SK-N-SH treated with all-trans-retinoic acid at 6 μM for 48 hours (cell line): ENCODE measurements at regions not wholly inside any gene's neighbourhood (a gene's known extent, or its start where the extent isn't known, plus 50 kb on each side); places are given as distances from the start of the nearest gene placed in this dataset.

ENCODE experiments used
- ATAC-seq: fragments of 200-7000 bp; cut with Tn5 transposase; 3 replicates; pipeline ENCODE4 v1.9.1; 2020; ENCODE audit warnings: mild to moderate bottlenecking, moderate library complexity
- ARNTL ChIP-seq: fragments of 450-650 bp; formaldehyde crosslinking; IDR thresholded peaks from 2 replicates; pipeline ENCODE4 v1.5.0; 2020; ENCODE audit warnings: low read depth, mild to moderate bottlenecking, moderate library complexity, borderline replicate concordance
- BACH2 ChIP-seq: fragments of 250-450 bp; sonication (Bioruptor Pico); IDR thresholded peaks from 2 replicates; pipeline ENCODE4 v1.9.0; 2021; ENCODE audit warnings: mild to moderate bottlenecking, borderline replicate concordance
- CREB5 ChIP-seq: fragments of 250-450 bp; sonication (Bioruptor Pico); IDR thresholded peaks from 2 replicates; pipeline ENCODE4 v1.5.1; 2020; ENCODE audit warnings: low read depth, mild to moderate bottlenecking, moderate library complexity
- CSDC2 ChIP-seq: fragments of 250-450 bp; sonication (Bioruptor Pico); IDR thresholded peaks from 2 replicates; pipeline ENCODE4 v1.5.0; 2020; ENCODE audit warnings: mild to moderate bottlenecking, moderate library complexity
- CSRNP3 ChIP-seq: fragments of 250-450 bp; sonication (Bioruptor Pico); IDR thresholded peaks from 2 replicates; pipeline ENCODE4 v1.5.1; 2021; ENCODE audit warnings: mild to moderate bottlenecking, moderate library complexity
- ESRRG ChIP-seq: fragments of 250-450 bp; sonication (Bioruptor Pico); IDR thresholded peaks from 2 replicates; pipeline ENCODE4 v1.6.1; 2021; ENCODE audit warnings: mild to moderate bottlenecking
- OSR1 ChIP-seq: fragments of 250-450 bp; sonication (Bioruptor Pico); IDR thresholded peaks from 2 replicates; pipeline ENCODE4 v1.8.0; 2022; ENCODE audit warnings: moderate library complexity, mild to moderate bottlenecking, inconsistent platforms
- PATZ1 ChIP-seq: fragments of 250-450 bp; sonication (Bioruptor Pico); IDR thresholded peaks from 2 replicates; pipeline ENCODE4 v1.8.0; 2020; ENCODE audit warnings: mild to moderate bottlenecking, moderate library complexity, borderline replicate concordance
- POU6F1 ChIP-seq: fragments of 250-450 bp; sonication (Bioruptor Pico); IDR thresholded peaks from 2 replicates; pipeline ENCODE4 v1.8.0; 2021; ENCODE audit warnings: low read depth, mild to moderate bottlenecking, moderate library complexity, borderline replicate concordance
- PPARA ChIP-seq: fragments of 250-450 bp; sonication (Bioruptor Pico); IDR thresholded peaks from 2 replicates; pipeline ENCODE4 v1.5.0; 2020; ENCODE audit warnings: mild to moderate bottlenecking, borderline replicate concordance
- RARB ChIP-seq: fragments of 250-450 bp; sonication (Bioruptor Pico); IDR thresholded peaks from 2 replicates; pipeline ENCODE4 v1.8.0; 2021; ENCODE audit warnings: mild to moderate bottlenecking, moderate library complexity
- TOX ChIP-seq: fragments of 250-450 bp; sonication (Bioruptor Pico); IDR thresholded peaks from 2 replicates; pipeline ENCODE4 v1.8.0; 2021; ENCODE audit warnings: mild to moderate bottlenecking, moderate library complexity, borderline replicate concordance
- TSHZ2 ChIP-seq: fragments of 250-450 bp; sonication (Bioruptor Pico); IDR thresholded peaks from 2 replicates; pipeline ENCODE4 v1.5.0; 2020; ENCODE audit warnings: mild to moderate bottlenecking, moderate library complexity
- ZC3H10 ChIP-seq: fragments of 250-450 bp; sonication (Bioruptor Pico); IDR thresholded peaks from 2 replicates; pipeline ENCODE4 v1.5.1; 2021; ENCODE audit warnings: mild to moderate bottlenecking, moderate library complexity
- ZNF8 ChIP-seq: fragments of 450-650 bp; formaldehyde crosslinking; IDR thresholded peaks from 2 replicates; pipeline ENCODE4 v1.5.0; 2020; ENCODE audit warnings: mild to moderate bottlenecking, moderate library complexity

- TF ChIP-seq TOX (no peak), ESRRG (no peak)
Observed at GRCh38 chr14:98379830-98380229, 892.2 kb downstream of the BCL11B start.

GRCh38 chr14:98382662-98383061 lies 889.3 kb downstream of the BCL11B start:
- no peak for ATAC-seq
- TF ChIP-seq RARB (CRISPR knock-in tag) = no peak
- no peak for TF ChIP-seq TSHZ2 (CRISPR knock-in tag)
- TF ChIP-seq BACH2 (CRISPR knock-in tag) = no peak
- TF ChIP-seq PPARA (CRISPR knock-in tag) = no peak
- TF ChIP-seq ESRRG = no peak
- TF ChIP-seq ZC3H10 (CRISPR knock-in tag) = no peak
- no peak for TF ChIP-seq ARNTL (CRISPR knock-in tag)
- TF ChIP-seq CREB5 (CRISPR knock-in tag) = no peak
- TF ChIP-seq, all 23 proteins: peak for 0

More at GRCh38 chr14:98379830-98380229, 892.2 kb downstream of the BCL11B start:
- ATAC-seq = no peak

GRCh38 chr14:98385851-98386250 lies 886.1 kb downstream of the BCL11B start:
- no peak for TF ChIP-seq POU6F1
- no peak for TF ChIP-seq TSHZ2 (CRISPR knock-in tag)
- TF ChIP-seq OSR1 (CRISPR knock-in tag) = no peak
- no peak for TF ChIP-seq CREB5 (CRISPR knock-in tag)
- TF ChIP-seq PATZ1 (CRISPR knock-in tag) = no peak
- TF ChIP-seq ZNF8 (CRISPR knock-in tag) = no peak
- TF ChIP-seq CSRNP3 (CRISPR knock-in tag) = no peak
- TF ChIP-seq CSDC2 (CRISPR knock-in tag) = no peak
- no peak for TF ChIP-seq ZC3H10 (CRISPR knock-in tag)
- no peak for ATAC-seq
